ENCODE measurements at regions not wholly inside any gene's neighbourhood (a gene's known extent, or its start where the extent isn't known, plus 50 kb on each side); places are given as distances from the start of the nearest gene placed in this dataset.

- Histone ChIP-seq H3K36me3 (ENCODE audit: control insufficient read depth in 2 of 3, insufficient read depth in 3 of 3, low read length in 3 of 3) (no peaks in the 10 kb centered on the region), H3K4me1 (ENCODE audit: control insufficient read depth in 2 of 3, insufficient read depth in 2 of 3, low read depth in 1 of 3, low read length in 3 of 3) (no peaks in the 10 kb centered on the region), H3K27ac (ENCODE audit: low read depth in 2 of 2, low read length in 2 of 2) (no peak overlapping the region), H3K9me3 (ENCODE audit: control insufficient read depth in 2 of 3, insufficient read depth in 1 of 3, low read length in 3 of 3) (no peaks in the 10 kb centered on the region), H3K27me3 (ENCODE audit: control insufficient read depth, insufficient read depth, low read length) (no peaks in the 10 kb centered on the region), H3K4me3 (ENCODE audit: low read length in 3 of 3) (no peak overlapping the region), H3K9ac (ENCODE audit: low read length in 3 of 3) (no peak overlapping the region)
- TF ChIP-seq CTCF (IDR thresholded peaks at IDR 0.05; ENCODE audit: borderline replicate concordance, extremely low read depth, insufficient read depth), result no peak
- DNase-seq (peak in 1 of 5 donors; percentile 49), FAIRE-seq (no peak)
- intact Hi-C loops (cut with DNase I), result no loop called here
These were observed 136.3 kb upstream of the TECRL start for GRCh38 chr4:64545593-64545992.

- FAIRE-seq (peak; percentile 95), DNase-seq (peak in 4 of 5 donors; percentile 56 to 83 (median 73))
- H3K27me3 ChIP-seq (ENCODE audit: control insufficient read depth, insufficient read depth, low read length), result no peaks in the 10 kb centered on the region
- H3K4me1 ChIP-seq (ENCODE audit: control insufficient read depth in 2 of 3, insufficient read depth in 2 of 3, low read depth in 1 of 3, low read length in 3 of 3), result no peaks in the 10 kb centered on the region
- no peak overlapping the region for H3K4me3 ChIP-seq (ENCODE audit: low read length in 3 of 3)
- H3K9ac ChIP-seq (ENCODE audit: low read length in 3 of 3), result no peak overlapping the region
- intact Hi-C loops (cut with DNase I), result no loop called here
- H3K36me3 ChIP-seq (ENCODE audit: control insufficient read depth in 2 of 3, insufficient read depth in 3 of 3, low read length in 3 of 3), result no peaks in the 10 kb centered on the region
- no peaks in the 10 kb centered on the region for H3K9me3 ChIP-seq (ENCODE audit: control insufficient read depth in 2 of 3, insufficient read depth in 1 of 3, low read length in 3 of 3)
- H3K27ac ChIP-seq (ENCODE audit: low read depth in 2 of 2, low read length in 2 of 2), result no peak overlapping the region
- peak; percentile 84 for TF ChIP-seq CTCF (IDR thresholded peaks at IDR 0.05; ENCODE audit: borderline replicate concordance, extremely low read depth, insufficient read depth)
These were observed 130.1 kb upstream of the TECRL start for GRCh38 chr4:64539234-64539849.

GRCh38 chr4:64538219-64538618, 129.0 kb upstream of the TECRL start:
- Histone ChIP-seq H3K9me3 (ENCODE audit: control insufficient read depth in 2 of 3, insufficient read depth in 1 of 3, low read length in 3 of 3) (no peaks in the 10 kb centered on the region), H3K4me1 (ENCODE audit: control insufficient read depth in 2 of 3, insufficient read depth in 2 of 3, low read depth in 1 of 3, low read length in 3 of 3) (no peaks in the 10 kb centered on the region), H3K9ac (ENCODE audit: low read length in 3 of 3) (no peak overlapping the region), H3K36me3 (ENCODE audit: control insufficient read depth in 2 of 3, insufficient read depth in 3 of 3, low read length in 3 of 3) (no peaks in the 10 kb centered on the region), H3K4me3 (ENCODE audit: low read length in 3 of 3) (no peak overlapping the region), H3K27ac (ENCODE audit: low read depth in 2 of 2, low read length in 2 of 2) (no peak overlapping the region), H3K27me3 (ENCODE audit: control insufficient read depth, insufficient read depth, low read length) (no peaks in the 10 kb centered on the region)
- FAIRE-seq (no peak), DNase-seq (peak in 1 of 5 donors; percentile 2)
- no peak for TF ChIP-seq CTCF (IDR thresholded peaks at IDR 0.05; ENCODE audit: borderline replicate concordance, extremely low read depth, insufficient read depth)
- intact Hi-C loops (cut with DNase I), result no loop called here

- FAIRE-seq, result no peak
- H3K27me3 ChIP-seq (ENCODE audit: control insufficient read depth, insufficient read depth, low read length), result no peaks in the 10 kb centered on the region
- no peak for TF ChIP-seq CTCF (IDR thresholded peaks at IDR 0.05; ENCODE audit: borderline replicate concordance, extremely low read depth, insufficient read depth)
- no peaks in the 10 kb centered on the region for H3K9me3 ChIP-seq (ENCODE audit: control insufficient read depth in 2 of 3, insufficient read depth in 1 of 3, low read length in 3 of 3)
- no peaks in the 10 kb centered on the region for H3K36me3 ChIP-seq (ENCODE audit: control insufficient read depth in 2 of 3, insufficient read depth in 3 of 3, low read length in 3 of 3)
- no peak for DNase-seq
- no peaks in the 10 kb centered on the region for H3K4me1 ChIP-seq (ENCODE audit: control insufficient read depth in 2 of 3, insufficient read depth in 2 of 3, low read depth in 1 of 3, low read length in 3 of 3)
- intact Hi-C loops (cut with DNase I), result no loop called here
- H3K27ac ChIP-seq (ENCODE audit: low read depth in 2 of 2, low read length in 2 of 2), result no peak overlapping the region
- no peak overlapping the region for H3K9ac ChIP-seq (ENCODE audit: low read length in 3 of 3)
- no peak overlapping the region for H3K4me3 ChIP-seq (ENCODE audit: low read length in 3 of 3)
These were observed 124.4 kb upstream of the TECRL start for GRCh38 chr4:64533637-64534036.

Data from kidney (tissue), 13 donors.